ENCODE measurements at regions not wholly inside any gene's neighbourhood (a gene's known extent, or its start where the extent isn't known, plus 50 kb on each side); places are given as distances from the start of the nearest gene placed in this dataset.

GRCh38 chr1:221510793-221511503 lies 230.9 kb downstream of the DUSP10 start:
- no peak for TF ChIP-seq CTCF (IDR thresholded peaks at IDR 0.05; ENCODE audit: low read depth, low read length)
- H3K4me3 ChIP-seq (ENCODE audit: low read depth, low read length) = no peak overlapping the region
- in situ Hi-C loops (cut with HindIII; ENCODE audit: low sequenced_read_pairs) = no loop called here
- no peak for DNase-seq (ENCODE audit: low read depth, low spot score)

GRCh38 chr1:221511797-221512196 lies 230.1 kb downstream of the DUSP10 start:
- no peak for TF ChIP-seq CTCF (IDR thresholded peaks at IDR 0.05; ENCODE audit: low read depth, low read length)
- no peak overlapping the region for H3K4me3 ChIP-seq (ENCODE audit: low read depth, low read length)
- no peak for DNase-seq (ENCODE audit: low read depth, low spot score)
- in situ Hi-C loops (cut with HindIII; ENCODE audit: low sequenced_read_pairs) = no loop called here

- no peak for TF ChIP-seq CTCF (IDR thresholded peaks at IDR 0.05; ENCODE audit: low read depth, low read length)
- DNase-seq (ENCODE audit: low read depth, low spot score) = no peak
- H3K4me3 ChIP-seq (ENCODE audit: low read depth, low read length) = no peak overlapping the region
- in situ Hi-C loops (cut with HindIII; ENCODE audit: low sequenced_read_pairs) = no loop called here
Measured at GRCh38 chr1:221514806-221515205, 227.1 kb downstream of the DUSP10 start.

- DNase-seq (ENCODE audit: low read depth, low spot score) = no peak
- no peak overlapping the region for H3K4me3 ChIP-seq (ENCODE audit: low read depth, low read length)
- TF ChIP-seq CTCF (IDR thresholded peaks at IDR 0.05; ENCODE audit: low read depth, low read length) = no peak
- in situ Hi-C loops (cut with HindIII; ENCODE audit: low sequenced_read_pairs) = no loop called here
Measured at GRCh38 chr1:221515496-221515895, 226.4 kb downstream of the DUSP10 start.

GRCh38 chr1:221517961-221518360 lies 223.9 kb downstream of the DUSP10 start:
- in situ Hi-C loops (cut with HindIII; ENCODE audit: low sequenced_read_pairs) = no loop called here
- no peak for TF ChIP-seq CTCF (IDR thresholded peaks at IDR 0.05; ENCODE audit: low read depth, low read length)
- no peak overlapping the region for H3K4me3 ChIP-seq (ENCODE audit: low read depth, low read length)
- DNase-seq (ENCODE audit: low read depth, low spot score) = no peak

GRCh38 chr1:221520250-221520649 lies 221.6 kb downstream of the DUSP10 start:
- no peak for DNase-seq (ENCODE audit: low read depth, low spot score)
- no peak for TF ChIP-seq CTCF (IDR thresholded peaks at IDR 0.05; ENCODE audit: low read depth, low read length)
- H3K4me3 ChIP-seq (ENCODE audit: low read depth, low read length) = no peak overlapping the region
- in situ Hi-C loops (cut with HindIII; ENCODE audit: low sequenced_read_pairs) = no loop called here

All from astrocyte of the spinal cord (primary cell).